ENCODE measurements at regions not wholly inside any gene's neighbourhood (a gene's known extent, or its start where the extent isn't known, plus 50 kb on each side); places are given as distances from the start of the nearest gene placed in this dataset.

GRCh38 chr1:90486996-90487395 is 230.1 kb downstream of the BARHL2 start:
- DNase-seq = no peak

- DNase-seq = no peak
Observed at GRCh38 chr1:90486134-90486824, 230.8 kb downstream of the BARHL2 start.

GRCh38 chr1:90480271-90480835 is 236.7 kb downstream of the BARHL2 start:
- no peak for DNase-seq

GRCh38 chr1:90476994-90477393 is 240.1 kb downstream of the BARHL2 start:
- no peak for DNase-seq

GRCh38 chr1:90476411-90476810 is 240.7 kb downstream of the BARHL2 start:
- no peak for DNase-seq

GRCh38 chr1:90475631-90476030 is 241.5 kb downstream of the BARHL2 start:
- DNase-seq = no peak

- no peak for DNase-seq
Observed at GRCh38 chr1:90474731-90475130, 242.4 kb downstream of the BARHL2 start.

- DNase-seq = no peak
Observed at GRCh38 chr1:90474158-90474557, 242.9 kb downstream of the BARHL2 start.

GRCh38 chr1:90472775-90473174 is 244.3 kb downstream of the BARHL2 start:
- DNase-seq = no peak

GRCh38 chr1:90459570-90459969 is 257.5 kb downstream of the BARHL2 start:
- DNase-seq = no peak

- DNase-seq = no peak
Observed at GRCh38 chr1:90457985-90458384, 259.1 kb downstream of the BARHL2 start.

GRCh38 chr1:90452491-90452890 is 264.6 kb downstream of the BARHL2 start:
- no peak for DNase-seq

GRCh38 chr1:90443354-90443753 is 273.7 kb downstream of the BARHL2 start:
- no peak for DNase-seq

GRCh38 chr1:90435351-90435750 is 281.8 kb downstream of the BARHL2 start:
- DNase-seq = no peak

- DNase-seq = no peak
Observed at GRCh38 chr1:90434460-90434859, 282.6 kb downstream of the BARHL2 start.

- DNase-seq = no peak
Observed at GRCh38 chr1:90417126-90417525, 300.0 kb downstream of the BARHL2 start.

GRCh38 chr1:90414201-90414600 is 302.9 kb downstream of the BARHL2 start:
- DNase-seq = no peak

- DNase-seq = no peak
Observed at GRCh38 chr1:90413519-90413918, 303.6 kb downstream of the BARHL2 start.

- DNase-seq = no peak
Observed at GRCh38 chr1:90412563-90412962, 304.5 kb downstream of the BARHL2 start.

GRCh38 chr1:90411185-90411584 is 305.9 kb downstream of the BARHL2 start:
- no peak for DNase-seq

- no peak for DNase-seq
Observed at GRCh38 chr1:90407737-90408136, 309.4 kb downstream of the BARHL2 start.

- no peak for DNase-seq
Observed at GRCh38 chr1:90405726-90406125, 311.4 kb downstream of the BARHL2 start.

- DNase-seq = no peak
Observed at GRCh38 chr1:90402893-90403849, 313.9 kb downstream of the BARHL2 start.

- no peak for DNase-seq
Observed at GRCh38 chr1:90400131-90400530, 317.0 kb downstream of the BARHL2 start.

Measured in NCI-H2081 treated with DMSO at 0.1 percent for 48 hours (cell line).